ENCODE measurements at regions not wholly inside any gene's neighbourhood (a gene's known extent, or its start where the extent isn't known, plus 50 kb on each side); places are given as distances from the start of the nearest gene placed in this dataset.

DNA sequence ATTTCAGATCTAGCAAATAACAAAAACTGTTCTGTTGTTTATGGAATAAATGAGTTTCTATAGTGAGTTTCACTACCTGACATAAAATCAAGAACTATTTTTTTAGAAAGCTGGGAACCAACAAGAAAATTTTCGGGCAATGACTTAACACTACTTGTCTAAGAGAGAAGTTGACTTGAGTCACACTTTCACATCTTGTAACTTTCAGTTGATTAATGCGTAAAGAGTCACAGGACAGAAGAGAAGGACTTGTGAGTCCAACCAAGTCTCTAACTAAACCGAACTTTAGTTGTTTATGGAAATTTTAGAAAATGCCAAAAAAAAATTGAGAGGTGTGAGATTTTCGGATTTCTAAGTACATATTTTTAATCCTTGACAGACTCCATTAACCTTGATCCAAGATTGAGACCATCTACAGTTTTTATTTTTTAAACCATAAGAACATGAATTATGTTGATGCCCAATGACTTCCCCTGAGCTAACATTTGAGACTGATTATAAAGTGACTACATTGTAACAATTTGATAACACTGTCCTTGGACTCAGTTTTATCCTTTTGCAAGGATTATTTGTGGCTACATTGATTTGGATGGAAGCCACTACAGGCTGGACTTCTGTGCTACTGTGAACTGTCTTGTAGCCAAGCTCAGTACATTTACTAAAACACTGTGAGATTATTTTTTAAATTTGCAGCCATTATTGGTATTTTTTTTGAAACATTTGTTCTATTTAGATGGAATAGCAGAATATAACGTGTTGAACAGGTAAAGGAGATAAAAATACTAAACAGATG lies 284.0 kb downstream of the PTPRC start:
- intact Hi-C loops (cut with DNase I), result no loop called here
- H3K27ac ChIP-seq, result peak overlapping the region in 1 of 4 donors; percentile 63
- H3K27me3 ChIP-seq, result no peaks in the 10 kb centered on the region
- no peak for DNase-seq
- TF ChIP-seq POLR2A (IDR thresholded peaks at IDR 0.05), result no peak
- TF ChIP-seq, protein P1, sequence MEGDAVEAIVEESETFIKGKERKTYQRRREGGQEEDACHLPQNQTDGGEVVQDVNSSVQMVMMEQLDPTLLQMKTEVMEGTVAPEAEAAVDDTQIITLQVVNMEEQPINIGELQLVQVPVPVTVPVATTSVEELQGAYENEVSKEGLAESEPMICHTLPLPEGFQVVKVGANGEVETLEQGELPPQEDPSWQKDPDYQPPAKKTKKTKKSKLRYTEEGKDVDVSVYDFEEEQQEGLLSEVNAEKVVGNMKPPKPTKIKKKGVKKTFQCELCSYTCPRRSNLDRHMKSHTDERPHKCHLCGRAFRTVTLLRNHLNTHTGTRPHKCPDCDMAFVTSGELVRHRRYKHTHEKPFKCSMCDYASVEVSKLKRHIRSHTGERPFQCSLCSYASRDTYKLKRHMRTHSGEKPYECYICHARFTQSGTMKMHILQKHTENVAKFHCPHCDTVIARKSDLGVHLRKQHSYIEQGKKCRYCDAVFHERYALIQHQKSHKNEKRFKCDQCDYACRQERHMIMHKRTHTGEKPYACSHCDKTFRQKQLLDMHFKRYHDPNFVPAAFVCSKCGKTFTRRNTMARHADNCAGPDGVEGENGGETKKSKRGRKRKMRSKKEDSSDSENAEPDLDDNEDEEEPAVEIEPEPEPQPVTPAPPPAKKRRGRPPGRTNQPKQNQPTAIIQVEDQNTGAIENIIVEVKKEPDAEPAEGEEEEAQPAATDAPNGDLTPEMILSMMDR (IDR thresholded peaks at IDR 0.05), result no peak
- 59 to 69% methylated on average over 5 of the region's 5 CpGs for WGBS, 2 donors
- H3K4me3 ChIP-seq, result no peak overlapping the region
- no peaks in the 10 kb centered on the region for H3K4me1 ChIP-seq
- no peaks in the 10 kb centered on the region for H3K36me3 ChIP-seq (replicated peaks in 1 of 2; ENCODE audit: insufficient read depth in 1 of 2, low read depth in 2 of 2)
- H3K9me3 ChIP-seq, result no peaks in the 10 kb centered on the region
- ATAC-seq, result no peak

DNA sequence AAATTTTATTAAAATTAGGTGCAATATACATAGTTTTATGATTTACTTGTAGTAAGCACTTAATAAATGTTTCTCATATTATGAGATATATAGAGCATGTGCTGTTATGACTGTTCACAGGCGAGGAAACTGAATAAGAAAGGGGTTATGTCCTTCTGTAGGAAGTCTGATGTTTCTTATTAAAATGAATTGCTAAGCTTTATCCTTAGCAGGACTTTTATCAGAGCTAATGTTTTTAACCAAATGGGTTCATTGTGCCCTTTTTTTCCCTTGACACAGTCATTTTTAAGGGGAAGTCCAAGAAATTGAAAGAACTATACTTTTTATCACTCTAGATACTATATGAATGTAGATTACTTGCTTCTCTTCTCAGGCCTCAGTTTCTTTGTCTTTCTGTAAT lies 285.2 kb downstream of the PTPRC start:
- intact Hi-C loops (cut with DNase I), result no loop called here
- ATAC-seq (no peak), DNase-seq (no peak)
- Histone ChIP-seq H3K4me3 (no peak overlapping the region), H3K9me3 (no peaks in the 10 kb centered on the region), H3K27ac (no peak overlapping the region), H3K4me1 (no peaks in the 10 kb centered on the region), H3K36me3 (replicated peaks in 1 of 2; ENCODE audit: insufficient read depth in 1 of 2, low read depth in 2 of 2) (no peaks in the 10 kb centered on the region), H3K27me3 (no peaks in the 10 kb centered on the region)
- TF ChIP-seq, protein P1 (IDR thresholded peaks at IDR 0.05), result no peak
- TF ChIP-seq POLR2A (IDR thresholded peaks at IDR 0.05), result no peak
- 88 to 100% methylated on average over 1 of the region's 1 CpG for WGBS, 2 donors

DNA sequence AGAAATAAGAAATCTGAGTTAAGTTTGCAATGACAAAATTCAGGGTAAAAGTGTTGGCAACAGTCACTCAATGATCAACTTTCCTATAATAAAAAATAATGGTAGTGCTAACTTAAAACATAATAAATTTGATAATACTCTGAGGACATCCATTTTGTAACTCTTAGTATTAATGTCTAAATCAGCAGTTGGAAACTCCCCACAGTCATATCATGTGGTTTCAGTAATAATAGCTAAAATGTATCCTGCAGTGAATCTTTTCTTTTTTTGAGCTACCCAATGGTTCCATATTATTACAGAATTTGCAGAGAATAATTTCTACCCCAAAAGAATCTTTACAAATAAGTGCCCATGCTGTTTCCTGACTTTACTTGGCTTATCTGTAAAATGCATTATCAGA lies 286.7 kb downstream of the PTPRC start:
- Histone ChIP-seq H3K9me3 (no peaks in the 10 kb centered on the region), H3K27ac (no peak overlapping the region), H3K27me3 (no peaks in the 10 kb centered on the region), H3K36me3 (replicated peaks in 1 of 2; ENCODE audit: insufficient read depth in 1 of 2, low read depth in 2 of 2) (no peaks in the 10 kb centered on the region), H3K4me3 (no peak overlapping the region), H3K4me1 (no peaks in the 10 kb centered on the region)
- TF ChIP-seq, protein P1 (IDR thresholded peaks at IDR 0.05), result no peak
- TF ChIP-seq POLR2A (IDR thresholded peaks at IDR 0.05), result no peak
- intact Hi-C loops (cut with DNase I), result no loop called here
- DNase-seq (no peak), ATAC-seq (no peak)

DNA sequence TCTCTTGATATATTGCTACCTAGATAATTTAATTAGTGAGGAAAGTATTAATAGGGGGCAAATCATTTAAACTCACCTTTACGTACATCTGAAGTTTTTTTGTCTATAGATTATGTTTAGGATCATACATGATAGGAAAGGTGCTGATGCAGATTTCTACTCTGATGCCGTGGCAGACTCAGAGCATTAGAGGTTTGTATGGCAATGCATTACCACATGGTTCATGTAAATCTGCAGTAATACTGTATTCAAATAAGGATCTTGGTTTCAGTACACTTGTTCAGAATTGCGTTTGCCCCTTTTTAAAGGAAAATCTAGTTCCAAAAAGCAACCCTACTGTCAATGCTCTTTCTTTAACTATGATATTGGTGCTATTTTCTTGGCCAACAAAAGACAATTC lies 288.3 kb downstream of the PTPRC start:
- Histone ChIP-seq H3K27ac (no peak overlapping the region), H3K9me3 (no peaks in the 10 kb centered on the region), H3K4me3 (no peak overlapping the region), H3K36me3 (replicated peaks in 1 of 2; ENCODE audit: insufficient read depth in 1 of 2, low read depth in 2 of 2) (no peaks in the 10 kb centered on the region), H3K27me3 (no peaks in the 10 kb centered on the region), H3K4me1 (no peaks in the 10 kb centered on the region)
- ATAC-seq (no peak), DNase-seq (no peak)
- 82 to 87% methylated on average over 3 of the region's 3 CpGs for WGBS, 2 donors
- TF ChIP-seq, protein P1 (IDR thresholded peaks at IDR 0.05), result no peak
- no peak for TF ChIP-seq POLR2A (IDR thresholded peaks at IDR 0.05)
- intact Hi-C loops (cut with DNase I), result no loop called here

DNA sequence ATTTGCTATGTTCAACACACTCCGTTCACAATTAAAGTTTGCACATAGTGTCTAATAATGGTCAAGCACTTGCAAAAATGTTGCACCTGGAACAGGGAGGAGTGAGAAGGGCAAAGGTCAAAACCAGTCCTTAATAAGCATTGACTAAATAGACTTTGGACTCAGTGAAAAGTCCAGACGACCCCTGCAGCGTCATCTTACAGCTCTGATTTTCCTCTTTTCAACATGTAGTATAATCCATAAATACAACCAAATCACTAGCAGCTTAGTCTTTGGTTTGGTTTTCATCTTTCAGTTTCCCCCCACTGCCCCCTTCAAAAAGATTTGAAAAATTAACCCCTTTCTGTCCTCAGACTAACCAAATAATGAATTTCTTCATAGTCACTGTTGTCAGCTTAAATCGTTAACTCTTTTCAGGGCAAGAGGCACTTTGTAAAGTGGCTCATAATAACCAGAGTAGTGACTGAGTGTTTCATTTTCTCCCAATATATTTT lies 290.3 kb downstream of the PTPRC start:
- no peak for ATAC-seq

More for the DNA sequence above, 290.3 kb downstream of the PTPRC start:
- no peaks in the 10 kb centered on the region for H3K9me3 ChIP-seq
- H3K4me1 ChIP-seq, result no peaks in the 10 kb centered on the region
- no peak overlapping the region for H3K27ac ChIP-seq
- H3K4me3 ChIP-seq, result no peak overlapping the region
- intact Hi-C loops (cut with DNase I), result no loop called here
- no peaks in the 10 kb centered on the region for H3K36me3 ChIP-seq (replicated peaks in 1 of 2; ENCODE audit: insufficient read depth in 1 of 2, low read depth in 2 of 2)
- DNase-seq, result no peak
- 30 to 43% methylated on average over 4 of the region's 4 CpGs for WGBS, 2 donors
- H3K27me3 ChIP-seq, result no peaks in the 10 kb centered on the region
- TF ChIP-seq, protein P1 (IDR thresholded peaks at IDR 0.05), result no peak
